ENCODE measurements at regions not wholly inside any gene's neighbourhood (a gene's known extent, or its start where the extent isn't known, plus 50 kb on each side); places are given as distances from the start of the nearest gene placed in this dataset.
A peak's percentile ranks its signal among the peaks of the same experiment; 100 is the strongest.

- H3K79me2 ChIP-seq: no peaks in the 10 kb centered on the region
- H2AFZ ChIP-seq: no peak overlapping the region
- no peak overlapping the region for H3K27ac ChIP-seq
- 90% methylated on average over 7 of the region's 7 CpGs for WGBS (ENCODE audit: low lambda C conversion rate, missing lambda C conversion rate)
- no peak for DNase-seq (ENCODE audit: low spot score)
- H3K27me3 ChIP-seq: peaks cover 50% of the 10 kb centered on the region
- no peaks in the 10 kb centered on the region for H4K20me1 ChIP-seq (ENCODE audit: insufficient read depth, poor library complexity, severe bottlenecking)
- H3K36me3 ChIP-seq (replicated peaks; ENCODE audit: insufficient read depth, low read depth): no peaks in the 10 kb centered on the region
- no peak overlapping the region for H3K4me2 ChIP-seq
- no peak overlapping the region for H3K4me3 ChIP-seq
- H3K9me3 ChIP-seq (ENCODE audit: low read depth): no peaks in the 10 kb centered on the region
- no peaks in the 10 kb centered on the region for H3K4me1 ChIP-seq (ENCODE audit: insufficient read depth)
- no peak for TF ChIP-seq EZH2 (IDR thresholded peaks at IDR 0.05; ENCODE audit: borderline replicate concordance)
- no peak for TF ChIP-seq CTCF (IDR thresholded peaks at IDR 0.05; ENCODE audit: poor library complexity)
- TF ChIP-seq EZH2phosphoT487 (IDR thresholded peaks at IDR 0.05; ENCODE audit: low read depth, severe bottlenecking, unreplicated experiment): no peak
- no peaks in the 10 kb centered on the region for H3K9me2 ChIP-seq (replicated peaks; ENCODE audit: insufficient read depth)
Observed at GRCh38 chr15:79209116-79209515, 73.4 kb upstream of the ANKRD34C start.

- Histone ChIP-seq H3K9me3 (ENCODE audit: low read depth) (no peaks in the 10 kb centered on the region), H3K4me3 (no peak overlapping the region), H3K9me2 (replicated peaks; ENCODE audit: insufficient read depth) (no peaks in the 10 kb centered on the region), H2AFZ (no peak overlapping the region), H3K79me2 (no peaks in the 10 kb centered on the region), H4K20me1 (ENCODE audit: insufficient read depth, poor library complexity, severe bottlenecking) (no peaks in the 10 kb centered on the region), H3K4me1 (ENCODE audit: insufficient read depth) (no peaks in the 10 kb centered on the region), H3K36me3 (replicated peaks; ENCODE audit: insufficient read depth, low read depth) (no peaks in the 10 kb centered on the region), H3K27me3 (peaks cover 43% of the 10 kb centered on the region), H3K27ac (no peak overlapping the region), H3K4me2 (no peak overlapping the region)
- DNase-seq (ENCODE audit: low spot score): no peak
- TF ChIP-seq CTCF (IDR thresholded peaks at IDR 0.05; ENCODE audit: poor library complexity): peak; percentile 3
- TF ChIP-seq EZH2 (IDR thresholded peaks at IDR 0.05; ENCODE audit: borderline replicate concordance): no peak
- WGBS (ENCODE audit: low lambda C conversion rate, missing lambda C conversion rate): 44% methylated on average over 3 of the region's 3 CpGs
Observed at GRCh38 chr15:79208179-79208578, 74.3 kb upstream of the ANKRD34C start.

DNA sequence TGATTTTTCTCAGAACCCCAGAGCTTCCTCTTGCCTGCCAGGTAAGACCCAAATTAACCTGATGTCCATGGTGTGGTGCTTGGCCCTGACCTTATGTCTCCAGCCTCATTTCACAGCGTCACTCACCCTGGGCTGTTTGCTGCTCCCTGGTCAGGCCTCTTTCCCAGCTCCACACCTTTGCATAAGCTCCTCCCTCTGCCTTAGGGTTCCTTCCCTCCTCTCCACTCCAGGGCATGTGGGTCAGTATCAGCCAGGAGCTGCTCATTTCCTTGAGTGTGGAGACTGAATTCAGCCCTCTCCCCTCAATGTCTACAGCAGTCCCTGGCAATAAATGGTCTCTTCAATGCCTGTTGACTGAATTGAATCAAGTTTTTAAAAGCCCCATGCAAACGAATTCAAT lies 75.6 kb upstream of the ANKRD34C start:
- no peak for DNase-seq (ENCODE audit: low spot score)
- H3K27me3 ChIP-seq: peaks cover 40% of the 10 kb centered on the region
- H3K36me3 ChIP-seq (replicated peaks; ENCODE audit: insufficient read depth, low read depth): no peaks in the 10 kb centered on the region
- H3K4me2 ChIP-seq: no peak overlapping the region
- no peaks in the 10 kb centered on the region for H3K9me2 ChIP-seq (replicated peaks; ENCODE audit: insufficient read depth)
- no peak overlapping the region for H2AFZ ChIP-seq
- H4K20me1 ChIP-seq (ENCODE audit: insufficient read depth, poor library complexity, severe bottlenecking): no peaks in the 10 kb centered on the region
- H3K79me2 ChIP-seq: no peaks in the 10 kb centered on the region
- TF ChIP-seq CTCF (IDR thresholded peaks at IDR 0.05; ENCODE audit: poor library complexity) (no peak), EZH2 (IDR thresholded peaks at IDR 0.05; ENCODE audit: borderline replicate concordance) (no peak), EZH2phosphoT487 (IDR thresholded peaks at IDR 0.05; ENCODE audit: low read depth, severe bottlenecking, unreplicated experiment) (no peak)
- no peaks in the 10 kb centered on the region for H3K9me3 ChIP-seq (ENCODE audit: low read depth)
- no peaks in the 10 kb centered on the region for H3K4me1 ChIP-seq (ENCODE audit: insufficient read depth)
- no peak overlapping the region for H3K4me3 ChIP-seq
- 54% methylated on average over 2 of the region's 2 CpGs for WGBS (ENCODE audit: low lambda C conversion rate, missing lambda C conversion rate)
- H3K27ac ChIP-seq: no peak overlapping the region

All from hepatocyte (in vitro differentiated cells).